ENCODE measurements at regions not wholly inside any gene's neighbourhood (a gene's known extent, or its start where the extent isn't known, plus 50 kb on each side); places are given as distances from the start of the nearest gene placed in this dataset.

DNA sequence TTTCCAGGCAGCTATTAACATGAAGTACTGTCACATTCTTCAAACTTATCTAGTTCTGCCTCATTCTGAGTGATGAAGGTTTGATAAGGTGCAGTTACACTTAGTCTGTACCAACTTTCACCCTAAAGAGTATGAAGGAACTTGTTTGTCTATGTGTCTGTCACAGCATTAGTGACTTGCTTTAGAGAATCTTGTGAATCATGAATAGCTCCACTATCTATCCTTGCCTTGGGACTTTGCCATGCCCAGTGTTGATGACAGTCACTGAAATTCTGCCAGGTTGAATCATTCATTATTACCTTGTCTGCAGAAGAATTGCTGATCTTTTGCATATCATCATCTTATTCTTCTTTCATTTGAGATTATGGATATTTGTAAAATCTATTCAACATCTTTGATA, 50.9 kb upstream of the A1CF start:
- no peak for FAIRE-seq

DNA sequence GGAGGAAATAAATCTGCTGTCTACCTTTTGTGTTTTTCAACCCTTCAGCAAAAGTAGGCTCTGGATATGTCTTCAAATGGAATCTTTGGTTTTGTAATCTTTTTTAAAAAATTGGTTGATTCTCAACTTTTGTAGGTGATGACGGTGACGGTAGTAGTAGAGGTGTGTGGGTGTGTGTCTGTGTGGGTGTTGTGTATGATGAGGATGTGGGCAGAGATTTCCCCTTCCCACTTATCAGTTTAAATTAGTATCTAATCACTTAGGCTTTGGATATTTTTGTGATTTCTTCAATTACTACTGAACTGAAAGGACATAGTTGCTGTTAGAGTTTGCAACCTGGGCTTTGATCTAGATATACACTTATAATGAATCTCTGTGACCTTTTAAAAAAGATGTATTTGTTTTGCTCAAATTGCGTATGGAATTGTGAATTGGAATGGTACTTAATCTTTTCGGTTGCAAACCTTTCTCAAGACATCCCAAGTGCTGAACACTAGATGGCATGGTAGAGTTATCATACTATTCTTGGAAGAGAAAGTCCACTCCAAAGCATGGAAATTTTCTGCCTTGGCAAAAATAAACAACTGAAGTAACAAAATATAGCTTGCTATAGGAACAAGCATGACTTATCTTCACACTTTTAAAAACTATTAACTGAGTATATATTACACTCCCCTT, 51.9 kb upstream of the A1CF start:
- peak; percentile 64 for FAIRE-seq

DNA sequence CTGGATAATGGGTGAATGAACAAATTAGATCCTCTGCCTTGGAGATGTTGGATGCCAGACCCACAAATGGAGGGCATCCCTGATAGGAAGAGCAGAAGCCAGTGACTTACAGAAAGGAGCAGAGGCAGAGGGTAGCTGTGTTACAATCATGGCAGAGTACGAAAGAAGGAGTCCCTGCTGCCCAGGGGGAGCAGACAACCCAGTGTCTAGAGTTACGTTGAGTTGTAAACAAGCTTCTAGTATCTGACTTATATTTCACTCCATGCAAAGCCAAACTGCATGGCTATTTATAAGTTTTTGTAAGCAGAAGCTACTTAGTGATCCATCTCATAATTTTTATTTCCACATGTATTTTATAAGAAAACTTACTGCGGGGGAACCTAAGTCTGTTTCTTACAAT, 56.2 kb upstream of the A1CF start:
- FAIRE-seq: no peak

DNA sequence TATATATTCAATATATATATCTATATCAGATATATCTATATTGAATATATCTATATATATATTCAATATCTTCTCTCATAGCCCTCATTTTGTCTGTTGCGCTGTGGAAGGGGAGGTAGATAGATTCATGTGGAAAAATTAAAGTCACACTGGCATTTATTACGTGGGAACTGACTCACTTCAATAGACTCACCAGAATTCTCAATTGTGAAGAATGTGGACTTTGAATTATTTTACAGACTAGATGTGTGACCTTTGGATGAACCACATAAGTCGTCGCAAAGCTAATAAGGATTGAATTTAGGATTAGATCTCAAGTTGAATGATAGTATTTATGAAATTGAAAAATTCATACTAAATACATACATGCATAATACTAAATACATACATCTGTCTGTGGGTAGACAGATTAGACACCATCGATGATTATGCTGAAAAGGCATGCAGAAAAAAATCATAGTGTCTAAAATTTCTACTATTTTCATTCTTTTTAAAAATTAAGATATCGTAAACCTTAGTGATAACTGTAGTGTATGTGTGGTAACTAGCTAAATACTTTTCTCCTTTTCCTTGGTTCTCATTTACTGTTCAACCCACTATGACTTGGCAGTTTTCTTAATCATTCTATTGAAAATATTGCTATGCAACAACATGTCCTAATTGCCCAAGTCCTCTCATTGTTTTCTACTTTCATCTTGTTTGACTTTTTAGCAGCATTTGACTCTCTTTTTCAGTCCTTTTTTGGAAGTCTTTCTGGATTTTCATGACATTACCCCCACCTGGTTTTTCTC, 61.8 kb upstream of the A1CF start:
- no peak for FAIRE-seq

DNA sequence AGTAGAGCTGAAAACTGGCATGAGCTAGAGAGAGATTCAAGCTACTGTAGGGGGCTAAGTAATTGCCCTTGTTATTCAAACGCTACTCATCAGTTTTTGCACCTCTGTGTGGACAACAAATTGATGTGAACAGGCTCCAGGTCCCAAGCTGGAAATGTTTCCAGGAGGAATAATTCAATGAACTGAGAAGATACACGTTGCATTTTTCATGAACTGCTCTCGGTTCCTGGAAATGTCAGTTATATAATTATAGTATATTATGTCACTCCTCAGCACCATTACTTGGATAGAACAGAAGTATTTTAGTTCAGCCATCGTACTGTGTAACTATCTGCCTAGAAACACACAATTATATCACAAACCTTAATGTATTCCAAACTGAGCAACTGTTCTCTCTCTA, 65.9 kb upstream of the A1CF start:
- FAIRE-seq: no peak

DNA sequence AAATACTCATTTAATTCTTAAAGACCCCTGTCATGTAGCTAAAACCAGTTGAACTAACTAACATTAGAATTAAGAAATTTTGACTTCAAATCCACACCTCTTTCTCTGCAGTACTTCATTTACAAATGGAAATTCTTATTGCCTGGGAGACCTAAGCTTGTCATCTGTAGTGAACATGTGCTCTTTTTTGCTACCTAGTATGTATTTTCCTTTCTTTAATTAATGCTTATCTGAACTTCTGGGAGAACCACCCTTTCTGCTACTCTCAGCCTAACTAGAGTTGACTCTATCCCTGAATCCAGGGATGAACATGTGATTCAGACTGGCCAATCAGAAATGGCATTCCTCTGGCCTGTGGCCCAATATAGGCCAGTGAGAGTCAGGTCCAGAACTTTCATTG, 75.9 kb upstream of the A1CF start:
- no peak for FAIRE-seq

DNA sequence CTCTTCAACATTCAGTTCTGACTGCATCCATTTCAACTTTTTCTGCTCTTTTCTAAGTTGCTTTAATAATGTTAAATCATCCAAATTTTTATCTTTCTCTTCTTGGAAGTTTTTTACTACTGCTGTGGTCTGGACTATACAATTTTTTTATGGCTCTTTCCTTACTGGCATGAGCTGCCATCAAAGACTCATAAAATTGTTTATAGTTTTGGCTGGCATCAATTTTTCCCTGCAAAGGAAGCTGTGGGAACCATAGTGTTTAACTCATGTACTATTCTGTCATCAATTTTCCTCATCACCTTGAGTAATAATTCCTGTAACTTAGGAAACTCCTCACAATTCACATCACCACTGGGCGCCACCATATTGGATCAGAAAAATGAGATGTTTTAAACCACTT, 77.6 kb upstream of the A1CF start:
- no peak for FAIRE-seq

DNA sequence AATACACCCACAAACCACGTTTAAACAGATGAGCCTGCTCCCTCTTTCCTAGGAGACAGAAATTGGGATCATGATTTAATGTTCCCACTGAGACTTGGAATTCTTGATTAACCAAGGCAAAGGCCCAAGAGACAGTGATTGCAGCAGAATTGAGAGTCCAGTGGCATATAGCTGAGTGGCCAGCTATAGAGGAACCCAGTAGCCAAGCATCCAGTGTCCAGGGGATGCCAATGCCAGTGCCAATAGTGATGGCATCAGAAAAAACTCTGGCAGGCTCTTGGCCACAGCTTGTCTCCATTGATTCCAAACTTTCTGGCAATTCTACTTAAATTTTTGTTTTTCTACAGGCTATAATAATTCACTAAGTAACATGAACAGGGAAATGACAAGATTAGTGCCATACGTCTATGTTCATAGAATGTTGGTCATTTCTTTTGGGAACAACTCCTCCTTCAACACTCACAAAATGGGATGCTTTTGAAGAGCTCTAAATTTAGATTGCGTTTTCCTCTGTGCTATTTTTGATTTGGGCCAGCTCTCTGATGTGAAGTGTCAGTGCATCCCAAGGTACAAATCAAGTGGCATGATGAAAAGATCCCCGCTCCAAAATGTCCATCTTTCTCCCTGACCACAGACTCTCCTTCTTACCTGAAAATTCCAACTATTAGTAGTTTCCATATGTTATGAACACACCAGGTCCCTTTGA, 83.1 kb upstream of the A1CF start:
- no peak for FAIRE-seq

DNA sequence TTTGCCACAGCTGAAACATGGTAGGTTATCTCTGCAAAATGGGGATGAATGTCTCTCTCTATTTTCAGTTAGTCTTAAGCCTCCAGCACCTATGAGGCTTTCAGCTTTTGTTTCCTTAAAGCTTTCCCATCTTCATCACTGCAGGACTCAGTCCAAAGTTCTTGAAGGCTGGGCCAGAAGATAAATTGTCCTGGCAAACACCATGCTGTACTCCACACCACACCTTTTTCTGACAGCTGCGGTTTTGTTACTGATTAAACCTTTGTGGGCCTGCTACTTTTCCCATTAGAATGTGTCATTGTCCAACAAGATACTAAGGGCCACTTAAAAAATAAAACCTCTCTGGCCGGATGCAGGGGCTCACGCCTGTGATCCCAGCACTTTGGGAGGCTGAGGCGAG, 87.2 kb upstream of the A1CF start:
- FAIRE-seq: peak; percentile 33

DNA sequence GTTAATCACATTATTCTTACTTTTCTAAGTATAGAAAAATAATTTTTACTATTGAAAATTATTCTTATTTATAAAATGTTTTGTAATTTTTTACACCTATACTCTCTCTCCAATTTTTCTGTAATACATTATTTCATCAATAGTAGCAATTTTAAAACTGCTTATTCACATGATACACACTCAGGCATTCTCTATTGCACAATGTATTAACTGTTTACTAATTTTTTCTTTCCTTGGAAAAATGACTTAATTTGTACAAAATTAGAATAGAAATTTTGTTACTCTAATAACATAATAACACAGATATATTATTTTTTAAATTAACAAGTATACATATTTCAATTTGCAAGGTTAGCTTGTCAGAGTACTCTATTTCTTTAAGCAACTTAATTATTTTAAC, 92.9 kb upstream of the PRKG1 start:
- no peak for FAIRE-seq

DNA sequence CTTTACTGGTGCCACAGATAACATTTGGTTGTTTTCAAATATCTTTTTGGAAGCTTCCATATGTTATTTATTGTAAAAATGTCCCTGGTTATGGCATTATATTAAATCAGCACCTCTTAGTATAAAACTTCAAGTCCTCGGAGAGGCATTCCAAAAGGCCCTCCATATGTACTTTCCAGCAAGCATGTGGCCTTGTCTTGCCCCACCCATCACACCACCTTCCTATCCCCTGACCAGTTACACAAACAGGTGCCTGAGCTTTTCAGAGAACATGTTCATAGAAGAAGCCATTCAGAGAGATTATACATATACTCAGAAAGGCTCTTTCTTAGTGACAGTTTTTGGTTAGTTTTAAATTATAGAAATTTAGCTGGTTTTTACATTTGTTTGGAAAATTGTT, 92.4 kb upstream of the PRKG1 start:
- no peak for FAIRE-seq

DNA sequence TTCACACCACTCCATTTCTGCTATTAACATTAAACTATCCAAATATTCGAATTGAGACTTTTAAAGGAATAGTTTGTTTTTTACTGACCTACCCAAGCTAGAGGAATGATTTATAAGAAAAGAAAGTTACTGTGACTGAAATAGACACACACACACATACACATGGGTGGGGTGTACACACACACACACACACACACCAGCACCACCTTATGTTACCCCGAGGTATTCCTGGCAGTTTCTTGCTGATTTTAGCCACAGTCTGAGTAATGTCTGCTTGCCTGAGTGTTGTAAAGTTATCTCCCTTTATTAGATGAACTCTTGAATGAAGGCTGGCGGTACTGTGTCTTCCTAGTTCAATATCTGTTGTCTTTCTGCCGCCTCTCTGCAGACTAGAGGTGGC, 91.3 kb upstream of the PRKG1 start:
- FAIRE-seq: no peak

DNA sequence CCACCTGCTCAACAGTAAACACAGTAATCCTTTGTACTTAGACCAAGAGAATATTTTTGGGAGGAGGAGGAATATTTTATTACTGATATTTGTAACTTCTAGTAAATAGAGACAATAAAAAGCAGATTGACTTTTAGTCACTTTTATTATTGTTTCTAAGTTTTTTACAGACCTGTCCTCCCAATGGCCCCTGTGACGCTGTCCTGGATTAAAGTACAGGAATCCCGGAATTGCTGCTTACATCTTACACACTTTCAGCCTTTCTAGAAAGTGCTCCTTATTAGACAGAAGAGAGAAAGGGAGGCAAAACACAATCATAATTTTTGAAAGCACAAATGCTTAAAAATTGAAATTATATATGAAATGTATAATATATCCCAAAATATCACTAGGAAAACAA, 86.4 kb upstream of the PRKG1 start:
- no peak for FAIRE-seq

DNA sequence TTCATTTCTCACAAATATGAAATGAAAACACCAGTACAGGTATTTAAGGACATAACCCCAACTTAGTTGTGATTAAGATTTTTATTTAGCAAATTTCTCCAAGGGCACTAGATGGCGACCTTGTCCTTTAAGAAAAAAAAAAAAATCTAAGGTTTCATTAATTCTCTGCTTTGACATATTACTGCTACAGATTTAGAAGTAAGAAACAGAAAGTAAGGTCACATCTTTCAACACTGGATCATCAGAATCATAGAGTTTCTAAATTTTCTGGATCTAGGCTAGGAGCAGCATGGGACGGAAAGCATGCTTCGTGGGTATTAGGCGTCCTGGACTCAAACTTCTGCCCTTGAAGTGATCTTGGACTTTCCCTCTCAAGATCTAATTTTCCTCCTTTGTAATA, 85.5 kb upstream of the PRKG1 start:
- FAIRE-seq: peak; percentile 69

DNA sequence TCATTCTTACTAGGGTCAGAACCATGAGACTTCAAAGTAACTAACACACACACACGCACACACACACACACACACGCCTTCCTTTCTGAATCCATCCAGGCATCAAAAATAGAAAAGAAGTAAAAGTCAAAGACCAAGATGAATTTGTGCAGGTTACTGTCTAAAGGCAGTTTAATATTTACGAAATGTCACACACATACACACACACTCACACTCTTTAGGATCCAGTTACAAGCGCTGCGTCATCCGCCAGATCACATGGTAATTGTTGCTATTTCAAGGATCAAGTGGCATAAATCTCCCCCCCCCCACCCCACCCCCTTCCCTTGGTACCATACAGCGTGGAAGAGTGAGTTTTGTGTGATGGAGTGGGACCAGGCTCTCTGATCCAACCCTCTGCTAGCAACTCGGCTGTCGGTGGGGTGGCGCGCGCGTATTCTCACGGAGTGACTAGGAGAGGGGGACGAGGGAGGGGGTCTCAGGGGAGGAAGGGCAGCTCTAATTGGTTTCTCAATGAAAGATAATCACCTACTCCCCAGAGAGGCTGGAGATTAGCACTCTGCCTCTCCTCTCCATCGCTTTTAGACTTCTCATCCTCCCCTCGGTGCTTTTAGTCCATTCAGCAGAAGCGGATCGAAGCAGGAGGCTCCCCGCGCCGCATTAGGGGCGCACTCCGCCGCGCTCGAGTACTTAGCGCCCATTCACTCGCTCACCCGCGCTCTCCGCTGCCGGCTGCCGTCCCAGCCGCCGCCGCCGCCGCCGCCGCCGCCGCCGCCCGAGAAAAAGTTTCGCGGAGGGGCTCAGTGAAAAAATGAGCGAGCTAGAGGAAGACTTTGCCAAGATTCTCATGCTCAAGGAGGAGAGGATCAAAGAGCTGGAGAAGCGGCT, 83.5 kb upstream of the PRKG1 start:
- FAIRE-seq: no peak

DNA sequence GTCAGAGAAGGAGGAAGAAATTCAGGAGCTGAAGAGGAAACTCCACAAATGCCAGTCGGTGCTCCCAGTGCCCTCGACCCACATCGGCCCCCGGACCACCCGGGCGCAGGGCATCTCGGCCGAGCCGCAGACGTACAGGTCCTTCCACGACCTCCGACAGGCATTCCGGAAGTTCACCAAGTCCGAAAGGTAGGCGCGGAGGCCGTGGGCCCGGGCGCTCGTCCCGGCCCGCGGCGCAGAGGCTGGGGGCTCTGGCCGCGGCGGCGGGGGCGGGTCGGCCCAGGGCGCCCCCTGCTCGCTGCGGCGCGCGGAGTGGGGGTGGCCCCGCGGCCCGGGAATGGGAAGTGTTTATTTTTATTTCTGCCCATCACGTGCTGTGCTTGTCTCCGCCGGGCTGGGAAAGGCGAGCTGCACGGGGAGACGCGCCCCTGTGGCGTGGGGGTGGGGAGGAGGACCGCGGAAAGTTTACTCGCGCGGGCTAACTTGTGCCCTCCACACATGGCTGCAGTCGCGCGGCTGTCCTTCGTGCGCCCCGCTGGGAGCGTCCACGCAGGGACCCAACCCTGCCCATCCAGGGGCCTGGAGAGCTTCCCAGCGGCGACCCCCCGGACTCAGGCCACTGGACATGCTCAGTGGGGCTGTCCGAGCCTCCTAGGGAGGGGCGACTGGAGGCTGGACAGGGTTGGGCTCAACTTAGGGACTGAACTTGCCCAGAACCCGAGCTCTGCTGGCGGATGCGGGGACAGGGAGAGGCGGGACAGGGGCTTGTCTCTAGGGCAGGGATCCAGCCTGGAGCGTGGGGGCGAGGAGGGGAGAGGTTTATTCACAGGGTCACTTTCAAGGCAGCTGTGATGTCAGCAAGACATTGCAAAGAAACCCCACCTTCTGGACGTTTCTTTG, 82.6 kb upstream of the PRKG1 start:
- FAIRE-seq: no peak

DNA sequence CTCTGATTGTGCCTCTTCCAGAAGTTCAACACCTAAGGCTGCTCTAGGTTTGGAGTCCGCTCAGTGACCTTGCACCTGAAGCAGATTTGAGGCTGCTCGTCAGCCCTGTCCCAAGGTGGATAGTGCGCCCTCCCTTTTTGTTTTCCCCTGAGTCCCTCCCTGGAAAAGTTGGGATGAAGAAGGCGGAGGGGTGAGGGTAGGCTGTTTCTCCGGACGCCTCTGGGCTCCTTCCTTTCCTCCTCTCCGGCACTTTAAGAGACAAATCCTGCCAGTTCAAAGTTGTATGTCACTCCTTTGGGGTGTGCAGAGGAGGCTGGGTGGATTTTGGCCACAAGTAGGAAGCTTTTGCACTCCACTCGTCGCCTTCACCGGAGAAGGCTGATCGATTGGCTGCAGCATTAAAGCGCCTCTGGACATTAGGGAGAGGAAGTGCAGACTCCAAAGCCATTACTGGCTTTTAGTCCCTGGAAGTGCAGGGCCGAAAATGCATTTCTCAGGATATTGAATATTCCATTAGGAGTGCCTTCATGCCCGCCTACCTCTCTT, 81.9 kb upstream of the PRKG1 start:
- no peak for FAIRE-seq

DNA sequence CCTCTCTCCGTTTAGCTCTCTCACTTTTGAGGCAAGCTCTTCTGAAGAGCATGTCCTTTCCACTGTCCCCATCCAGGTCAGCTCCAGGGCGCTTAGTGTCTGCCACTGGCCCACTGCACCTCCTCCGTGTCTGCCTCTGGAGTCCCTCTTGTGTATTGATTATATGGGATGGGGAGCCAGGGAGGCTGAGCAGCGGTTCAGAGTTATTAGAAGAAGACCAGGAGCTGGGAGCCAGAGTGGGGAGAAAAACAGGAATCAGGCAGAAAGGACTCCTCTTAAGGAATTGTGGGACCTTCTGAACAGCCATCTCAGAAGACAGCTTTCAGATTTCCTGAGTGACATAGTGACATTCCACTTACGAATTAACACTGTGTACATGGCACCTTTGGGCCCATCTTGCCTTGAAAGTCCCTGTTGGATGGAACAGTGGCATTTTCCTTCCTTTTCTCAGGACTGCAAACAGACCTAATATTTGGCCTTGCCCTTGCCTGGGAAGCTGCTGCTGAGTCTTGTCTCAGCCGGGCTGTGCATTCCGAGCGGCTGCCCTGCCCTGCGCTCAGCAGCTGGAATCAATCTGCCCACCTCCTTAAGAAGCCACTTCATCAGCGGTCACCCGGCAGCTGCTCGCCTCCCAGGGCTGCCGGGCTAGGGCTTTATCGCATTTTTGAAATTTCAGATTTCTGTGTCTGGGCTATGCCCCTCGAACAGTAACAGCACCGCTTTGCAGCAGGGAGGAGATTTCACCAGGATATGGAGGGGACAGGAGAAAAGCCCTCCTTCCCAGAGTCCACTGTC, 81.1 kb upstream of the PRKG1 start:
- FAIRE-seq: no peak

DNA sequence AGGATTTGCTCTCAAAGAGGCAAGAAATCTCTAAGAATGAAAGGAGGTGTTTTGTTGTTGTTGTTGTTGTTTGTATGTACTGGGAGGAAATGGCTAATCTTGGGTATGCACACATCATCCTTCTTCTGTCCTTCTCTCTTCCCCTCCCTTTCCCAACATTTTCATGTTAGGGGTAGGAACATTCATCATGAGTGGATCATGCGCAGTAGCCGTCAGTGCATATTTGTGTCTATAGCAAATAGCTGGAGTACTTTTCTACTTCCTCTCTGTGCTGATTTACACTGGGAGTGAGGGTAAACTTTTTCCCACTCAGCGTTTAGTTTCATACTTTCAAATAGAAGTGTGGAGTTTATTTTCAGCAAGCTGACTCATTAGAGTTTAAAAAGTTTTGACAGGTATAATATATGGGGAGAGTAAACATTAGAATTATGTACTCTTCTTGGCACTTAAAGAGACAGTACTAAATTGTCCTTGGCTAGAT, 80.5 kb upstream of the PRKG1 start:
- no peak for FAIRE-seq

DNA sequence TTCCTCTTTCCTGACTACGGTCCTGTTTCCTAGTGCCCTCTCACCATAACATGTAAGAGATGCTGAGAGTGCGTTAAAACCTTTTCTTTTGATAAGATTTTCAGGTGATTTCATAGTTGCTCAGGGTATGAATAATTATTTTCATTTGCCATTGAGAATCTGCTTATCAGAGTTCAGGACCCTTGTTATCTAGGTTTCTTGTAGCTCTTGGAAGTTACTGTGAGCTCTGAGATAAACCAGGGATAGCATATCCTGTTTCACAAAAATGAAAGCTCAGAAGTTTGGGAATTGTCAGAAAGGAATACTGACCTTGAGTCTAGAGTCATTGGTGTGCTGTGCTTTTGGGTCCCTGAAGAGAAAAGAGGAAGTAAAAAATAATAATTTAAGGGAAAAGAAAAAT, 76.8 kb upstream of the PRKG1 start:
- FAIRE-seq: no peak

DNA sequence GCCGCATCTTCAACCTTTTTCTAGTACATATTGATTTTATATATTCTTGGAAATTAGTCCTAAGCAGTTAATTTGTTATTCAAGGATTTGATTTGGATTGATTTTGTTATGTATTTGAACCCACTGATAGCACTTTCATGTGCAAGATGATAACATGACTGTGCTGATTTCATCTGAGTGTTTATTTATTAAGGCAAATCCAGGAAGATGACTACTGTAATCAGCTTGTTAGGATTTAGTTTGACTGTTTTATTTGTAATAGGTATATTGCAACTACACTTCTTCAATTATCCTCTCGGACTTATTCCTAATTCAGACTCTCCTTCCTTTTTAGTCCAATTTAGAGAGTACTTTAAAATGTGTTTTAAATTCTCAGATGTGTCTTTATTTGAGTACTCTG, 75.1 kb upstream of the PRKG1 start:
- no peak for FAIRE-seq
